ENCODE measurements at regions not wholly inside any gene's neighbourhood (a gene's known extent, or its start where the extent isn't known, plus 50 kb on each side); places are given as distances from the start of the nearest gene placed in this dataset.

GRCh38 chrX:147550217-147550616, 361.5 kb upstream of the FMR1 start:
- no peaks in the 10 kb centered on the region for H3K4me1 ChIP-seq (ENCODE audit: insufficient read depth)
- 22 to 28% (median 25%) methylated on average over 3 of the region's 3 CpGs for WGBS, 3 donors
- H3K4me3 ChIP-seq = no peak overlapping the region
- TF ChIP-seq EP300 (IDR thresholded peaks at IDR 0.05) (no peak), POLR2A (IDR thresholded peaks at IDR 0.05) (no peak), CTCF (IDR thresholded peaks at IDR 0.05) (no peak)
- no peak overlapping the region for H3K27ac ChIP-seq
- peak in 1 of 5 donors; percentile 57 for DNase-seq
- H3K27me3 ChIP-seq = no peaks in the 10 kb centered on the region
- H3K9me3 ChIP-seq = no peaks in the 10 kb centered on the region
- H3K36me3 ChIP-seq = no peaks in the 10 kb centered on the region
- intact Hi-C loops (cut with DNase I) = no loop called here

DNA sequence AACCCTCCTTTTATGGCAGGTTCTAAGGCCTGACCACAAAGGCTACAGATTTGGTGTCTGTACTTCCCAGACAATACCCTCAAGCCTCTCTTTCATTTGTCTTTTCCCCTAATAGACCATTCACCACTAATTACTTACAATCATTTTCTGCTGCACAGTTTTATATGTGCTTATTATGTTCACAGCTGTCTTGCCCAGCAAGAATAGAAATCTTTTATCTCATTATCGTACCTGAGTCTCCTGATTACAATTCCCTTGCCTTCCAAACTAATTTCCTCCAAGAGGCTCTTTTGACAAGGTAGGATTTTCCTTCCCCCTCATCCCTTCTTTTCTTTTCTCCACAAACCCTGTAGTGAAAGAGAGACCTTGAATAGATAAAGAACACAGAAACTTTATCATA, 352.5 kb upstream of the FMR1 start:
- DNase-seq = no peak
- TF ChIP-seq POLR2A (IDR thresholded peaks at IDR 0.05) = no peak
- no peak for TF ChIP-seq EP300 (IDR thresholded peaks at IDR 0.05)
- TF ChIP-seq CTCF (IDR thresholded peaks at IDR 0.05) = no peak
- intact Hi-C loops (cut with DNase I) = no loop called here
- no peaks in the 10 kb centered on the region for H3K4me1 ChIP-seq (ENCODE audit: insufficient read depth)
- 49 to 65% (median 55%) methylated on average over 1 of the region's 1 CpG for WGBS, 3 donors
- no peak overlapping the region for H3K27ac ChIP-seq
- H3K27me3 ChIP-seq = no peaks in the 10 kb centered on the region
- no peaks in the 10 kb centered on the region for H3K9me3 ChIP-seq
- H3K4me3 ChIP-seq = no peak overlapping the region
- no peaks in the 10 kb centered on the region for H3K36me3 ChIP-seq

GRCh38 chrX:147565237-147565636, 346.5 kb upstream of the FMR1 start:
- Histone ChIP-seq H3K27ac (no peak overlapping the region), H3K4me3 (no peak overlapping the region), H3K4me1 (ENCODE audit: insufficient read depth) (peaks cover 4% of the 10 kb centered on the region), H3K36me3 (no peaks in the 10 kb centered on the region), H3K27me3 (no peaks in the 10 kb centered on the region), H3K9me3 (no peaks in the 10 kb centered on the region)
- 8 to 18% (median 16%) methylated on average over 1 of the region's 1 CpG for WGBS, 3 donors
- intact Hi-C loops (cut with DNase I) = no loop called here
- DNase-seq = no peak
- TF ChIP-seq CTCF (IDR thresholded peaks at IDR 0.05) = no peak
- no peak for TF ChIP-seq EP300 (IDR thresholded peaks at IDR 0.05)
- TF ChIP-seq POLR2A (IDR thresholded peaks at IDR 0.05) = no peak

- no peak overlapping the region for H3K27ac ChIP-seq
- DNase-seq = no peak
- intact Hi-C loops (cut with DNase I) = no loop called here
- H3K36me3 ChIP-seq = no peaks in the 10 kb centered on the region
- no peak overlapping the region for H3K4me3 ChIP-seq
- TF ChIP-seq POLR2A (IDR thresholded peaks at IDR 0.05) (no peak), CTCF (IDR thresholded peaks at IDR 0.05) (no peak), EP300 (IDR thresholded peaks at IDR 0.05) (no peak)
- H3K4me1 ChIP-seq (ENCODE audit: insufficient read depth) = peaks cover 4% of the 10 kb centered on the region
- 24 to 52% (median 28%) methylated on average over 1 of the region's 1 CpG for WGBS, 3 donors
- no peaks in the 10 kb centered on the region for H3K9me3 ChIP-seq
- no peaks in the 10 kb centered on the region for H3K27me3 ChIP-seq
Measured at GRCh38 chrX:147570483-147570882, 341.2 kb upstream of the FMR1 start.

GRCh38 chrX:147573266-147573665, 338.5 kb upstream of the FMR1 start:
- H3K36me3 ChIP-seq = no peaks in the 10 kb centered on the region
- H3K27ac ChIP-seq = no peak overlapping the region
- H3K27me3 ChIP-seq = no peaks in the 10 kb centered on the region
- TF ChIP-seq EP300 (IDR thresholded peaks at IDR 0.05) (no peak), CTCF (IDR thresholded peaks at IDR 0.05) (no peak), POLR2A (IDR thresholded peaks at IDR 0.05) (no peak)
- no peak for DNase-seq
- intact Hi-C loops (cut with DNase I) = no loop called here
- 72 to 85% (median 75%) methylated on average over 4 of the region's 4 CpGs for WGBS, 3 donors
- H3K4me1 ChIP-seq (ENCODE audit: insufficient read depth) = no peaks in the 10 kb centered on the region
- no peaks in the 10 kb centered on the region for H3K9me3 ChIP-seq
- H3K4me3 ChIP-seq = no peak overlapping the region

Measured in ovary (tissue), 7 donors.